ENCODE measurements at regions not wholly inside any gene's neighbourhood (a gene's known extent, or its start where the extent isn't known, plus 50 kb on each side); places are given as distances from the start of the nearest gene placed in this dataset.

- H3K27ac ChIP-seq, result no peak overlapping the region
- no peak for TF ChIP-seq CTCF (IDR thresholded peaks at IDR 0.05)
- TF ChIP-seq EP300 (IDR thresholded peaks at IDR 0.05), result no peak
- no peak for TF ChIP-seq POLR2A (IDR thresholded peaks at IDR 0.05)
- TF ChIP-seq POLR2AphosphoS5 (IDR thresholded peaks at IDR 0.05), result no peak
- no peaks in the 10 kb centered on the region for H3K36me3 ChIP-seq
- H3K27me3 ChIP-seq, result no peaks in the 10 kb centered on the region
- no peaks in the 10 kb centered on the region for H3K9me3 ChIP-seq
- H3K4me3 ChIP-seq, result no peak overlapping the region
- no peaks in the 10 kb centered on the region for H3K4me1 ChIP-seq
- WGBS, 2 donors (ENCODE audit: low coverage in 1 of 2), result 67 to 78% methylated on average over 3 of the region's 3 CpGs
- no peak for ATAC-seq
These were observed 402.7 kb upstream of the INTU start for GRCh38 chr4:127229855-127230608.

- Histone ChIP-seq H3K36me3 (no peaks in the 10 kb centered on the region), H3K27ac (no peak overlapping the region), H3K9me3 (no peaks in the 10 kb centered on the region), H3K27me3 (no peaks in the 10 kb centered on the region), H3K4me1 (no peaks in the 10 kb centered on the region), H3K4me3 (no peak overlapping the region)
- no peak for ATAC-seq
- 0 to 11% methylated on average over 2 of the region's 2 CpGs for WGBS, 2 donors (ENCODE audit: low coverage in 1 of 2)
- TF ChIP-seq CTCF (IDR thresholded peaks at IDR 0.05) (no peak), POLR2A (IDR thresholded peaks at IDR 0.05) (no peak)
These were observed 395.9 kb upstream of the INTU start for GRCh38 chr4:127236889-127237288.

- no peak for ATAC-seq
- Histone ChIP-seq H3K27me3 (no peaks in the 10 kb centered on the region), H3K9me3 (no peaks in the 10 kb centered on the region), H3K27ac (no peak overlapping the region), H3K36me3 (no peaks in the 10 kb centered on the region), H3K4me1 (no peaks in the 10 kb centered on the region), H3K4me3 (no peak overlapping the region)
- TF ChIP-seq CTCF (IDR thresholded peaks at IDR 0.05), result no peak
- TF ChIP-seq EP300 (IDR thresholded peaks at IDR 0.05), result no peak
- no peak for TF ChIP-seq POLR2AphosphoS5 (IDR thresholded peaks at IDR 0.05)
- no peak for TF ChIP-seq POLR2A (IDR thresholded peaks at IDR 0.05)
- WGBS, 2 donors (ENCODE audit: low coverage in 1 of 2), result 30 to 58% methylated on average over 1 of the region's 1 CpG
These were observed 395.2 kb upstream of the INTU start for GRCh38 chr4:127237581-127237980.

GRCh38 chr4:127238956-127239475 is 393.7 kb upstream of the INTU start:
- no peaks in the 10 kb centered on the region for H3K27me3 ChIP-seq
- no peaks in the 10 kb centered on the region for H3K4me1 ChIP-seq
- no peaks in the 10 kb centered on the region for H3K9me3 ChIP-seq
- TF ChIP-seq POLR2AphosphoS5 (IDR thresholded peaks at IDR 0.05) (no peak), CTCF (IDR thresholded peaks at IDR 0.05) (no peak), EP300 (IDR thresholded peaks at IDR 0.05) (no peak), POLR2A (IDR thresholded peaks at IDR 0.05) (no peak)
- H3K4me3 ChIP-seq, result no peak overlapping the region
- ATAC-seq, result no peak
- H3K27ac ChIP-seq, result no peak overlapping the region
- H3K36me3 ChIP-seq, result no peaks in the 10 kb centered on the region
- 57 to 58% methylated on average over 4 to 5 of the region's 5 CpGs for WGBS, 2 donors (ENCODE audit: low coverage in 1 of 2)
